Esophagus squamous epithelium (tissue), 5 donors: ENCODE measurements at regions not wholly inside any gene's neighbourhood (a gene's known extent, or its start where the extent isn't known, plus 50 kb on each side); places are given as distances from the start of the nearest gene placed in this dataset.

ENCODE experiments used
- DNase-seq: peaks from one replicate; lab custom pipeline; 2025; lab: John Stamatoyannopoulos, UW
- H3K27ac ChIP-seq, 4 donors: fragments of 200-600 bp; sonication (generic); one replicate each; pipeline ENCODE4 v1.5.1; 2016 to 2019; ENCODE audit warnings: mild to moderate bottlenecking in 1 of 4
- H3K27me3 ChIP-seq, 4 donors: fragments of 200-600 bp; sonication (generic); 1 replicate in 3 of 4; 2 replicates in 1 of 4; pipeline versions ENCODE4 v1.5.1 to v1.6.0; 2017 to 2021; ENCODE audit warnings: antibody characterized with exemption in 1 of 4
- H3K36me3 ChIP-seq, 3 donors: fragments of 200-600 bp; sonication (generic); one replicate each; pipeline ENCODE4 v1.5.1; 2016 to 2019
- H3K4me1 ChIP-seq, 3 donors: fragments of 200-600 bp; sonication (generic); one replicate each; pipeline ENCODE4 v1.5.1; 2017 to 2019
- H3K4me3 ChIP-seq, 4 donors: fragments of 200-600 bp; sonication (generic); 1 replicate in 3 of 4; 2 replicates in 1 of 4; pipeline ENCODE4 v1.5.1; 2016 to 2019; ENCODE audit warnings: mild to moderate bottlenecking in 2 of 4, moderate library complexity in 1 of 4
- H3K9me3 ChIP-seq, 3 donors: fragments of 200-600 bp; sonication (generic); one replicate each; pipeline ENCODE4 v1.5.1; 2016 to 2019
- CTCF ChIP-seq, 6 experiments: fragments of 450-650 bp in 4 of 6; fragments of 200-600 bp in 2 of 6; sonication (generic) in 2 of 6; IDR thresholded peaks; one replicate each; pipeline ENCODE4 v1.5.1; 2016 to 2019; ENCODE audit warnings: antibody characterized with exemption in 6 of 6, mild to moderate bottlenecking in 4 of 6, moderate library complexity in 4 of 6
- POLR2A ChIP-seq, 4 donors: fragments of 450-650 bp; IDR thresholded peaks; one replicate each; pipeline ENCODE4 v1.6.1; 2017; ENCODE audit warnings: antibody characterized with exemption in 4 of 4, mild to moderate bottlenecking in 4 of 4, moderate library complexity in 3 of 4
- WGBS, 2 donors: methylation state at CpG; one replicate each; pipeline ENCODE4 v1.1.5; 2018; 5-methylcytosine and 5-hydroxymethylcytosine counted together
- intact Hi-C: fragments of 100-400 bp; cut with DNase I; formaldehyde crosslinking; loops from one replicate; pipeline ENCODE4 v1.15.0; 2022
- donor health status: DM: yes; HTN: yes; CAD: no.

GRCh38 chr5:82910491-82910890 is 166.7 kb downstream of the TMEM167A start:
- Histone ChIP-seq H3K36me3 (no peaks in the 10 kb centered on the region), H3K27me3 (no peaks in the 10 kb centered on the region), H3K4me1 (no peaks in the 10 kb centered on the region), H3K4me3 (no peak overlapping the region), H3K27ac (no peak overlapping the region), H3K9me3 (peaks cover 0 to 3% (median 2%) of the 10 kb centered on the region in 3 donors)
- intact Hi-C loops, result no loop called here
- DNase-seq, result no peak
- no peak for TF ChIP-seq POLR2A (IDR thresholded peaks at IDR 0.05)
- TF ChIP-seq CTCF (IDR thresholded peaks at IDR 0.05), result no peak
- WGBS, 2 donors, result 37 to 48% methylated on average over 2 of the region's 2 CpGs

GRCh38 chr5:82909771-82910170 is 167.4 kb downstream of the TMEM167A start:
- Histone ChIP-seq H3K9me3 (no peaks in the 10 kb centered on the region), H3K27ac (no peak overlapping the region), H3K27me3 (no peaks in the 10 kb centered on the region), H3K4me3 (no peak overlapping the region), H3K4me1 (no peaks in the 10 kb centered on the region), H3K36me3 (no peaks in the 10 kb centered on the region)
- intact Hi-C loops, result no loop called here
- TF ChIP-seq POLR2A (IDR thresholded peaks at IDR 0.05), result no peak
- no peak for TF ChIP-seq CTCF (IDR thresholded peaks at IDR 0.05)
- 67 to 69% methylated on average over 5 to 7 of the region's 7 CpGs for WGBS, 2 donors
- DNase-seq, result no peak

- intact Hi-C loops, result no loop called here
- no peak for DNase-seq
- TF ChIP-seq POLR2A (IDR thresholded peaks at IDR 0.05), result no peak
- no peak for TF ChIP-seq CTCF (IDR thresholded peaks at IDR 0.05)
These were observed 171.2 kb downstream of the TMEM167A start for GRCh38 chr5:82905986-82906385.

GRCh38 chr5:82901281-82901888 is 175.8 kb downstream of the TMEM167A start:
- Histone ChIP-seq H3K4me3 (no peak overlapping the region), H3K4me1 (no peaks in the 10 kb centered on the region), H3K27me3 (no peaks in the 10 kb centered on the region), H3K36me3 (no peaks in the 10 kb centered on the region), H3K27ac (no peak overlapping the region), H3K9me3 (peaks cover 0 to 5% (median 0%) of the 10 kb centered on the region in 3 donors)
- WGBS, 2 donors, result 77 to 89% methylated on average over 1 of the region's 1 CpG
- intact Hi-C loops, result no loop called here
- no peak for TF ChIP-seq POLR2A (IDR thresholded peaks at IDR 0.05)
- TF ChIP-seq CTCF (IDR thresholded peaks at IDR 0.05), result no peak
- no peak for DNase-seq

More at GRCh38 chr5:82905986-82906385, 171.2 kb downstream of the TMEM167A start:
- Histone ChIP-seq H3K4me1 (no peaks in the 10 kb centered on the region), H3K9me3 (peaks cover 0 to 5% (median 0%) of the 10 kb centered on the region in 3 donors), H3K36me3 (no peaks in the 10 kb centered on the region), H3K27ac (no peak overlapping the region), H3K4me3 (no peak overlapping the region), H3K27me3 (no peaks in the 10 kb centered on the region)
- WGBS, 2 donors, result 29 to 30% methylated on average over 2 of the region's 2 CpGs

- H3K4me1 ChIP-seq, result no peaks in the 10 kb centered on the region
- no peaks in the 10 kb centered on the region for H3K9me3 ChIP-seq
- no peak overlapping the region for H3K4me3 ChIP-seq
- no peak overlapping the region for H3K27ac ChIP-seq
- TF ChIP-seq CTCF (IDR thresholded peaks at IDR 0.05), result no peak
- TF ChIP-seq POLR2A (IDR thresholded peaks at IDR 0.05), result no peak
- no peaks in the 10 kb centered on the region for H3K36me3 ChIP-seq
- 14 to 20% methylated on average over 3 of the region's 3 CpGs for WGBS, 2 donors
- H3K27me3 ChIP-seq, result no peaks in the 10 kb centered on the region
- intact Hi-C loops, result no loop called here
- DNase-seq, result no peak
These were observed 182.5 kb downstream of the TMEM167A start for GRCh38 chr5:82894716-82895115.
